Thoracic aorta (tissue), 2 donors: ENCODE measurements at regions not wholly inside any gene's neighbourhood (a gene's known extent, or its start where the extent isn't known, plus 50 kb on each side); places are given as distances from the start of the nearest gene placed in this dataset.

Source experiments
- ATAC-seq: fragments of 150-250 bp; one replicate; pipeline ENCODE4 v1.8.0; 2017; ENCODE audit warnings: low read depth; ENCODE audit not compliant: insufficient number of reproducible peaks, low FRiP score
- DNase-seq: peaks from one replicate; pipeline ENCODE4 v3.0.0-alpha.2; 2020; ENCODE audit warnings: low spot score
- H3K27ac ChIP-seq, 2 donors: fragments of 200-600 bp; sonication (generic); 1 replicate in 1 of 2; 2 replicates in 1 of 2; pipeline ENCODE4 v1.5.1; 2016; ENCODE audit warnings: mild to moderate bottlenecking in 2 of 2, moderate library complexity in 2 of 2
- H3K27me3 ChIP-seq: fragments of 200-600 bp; sonication (generic); replicated peaks from 2 replicates; pipeline ENCODE4 v1.6.0; 2016; ENCODE audit warnings: mild to moderate bottlenecking; ENCODE audit not compliant: insufficient read depth
- H3K36me3 ChIP-seq: fragments of 200-600 bp; sonication (generic); one replicate; pipeline ENCODE4 v1.5.1; 2016
- H3K4me1 ChIP-seq, 2 donors: fragments of 200-600 bp; sonication (generic); 1 replicate in 1 of 2; 2 replicates in 1 of 2; pipeline versions ENCODE4 v1.5.1 to v1.6.0; 2016; ENCODE audit warnings: low read depth in 2 of 2, mild to moderate bottlenecking in 1 of 2; ENCODE audit not compliant: control insufficient read depth in 1 of 2
- H3K4me3 ChIP-seq: fragments of 200-600 bp; sonication (generic); 2 replicates; pipeline ENCODE4 v1.5.1; 2016; ENCODE audit warnings: mild to moderate bottlenecking
- H3K9me3 ChIP-seq: fragments of 200-600 bp; sonication (generic); 2 replicates; pipeline ENCODE4 v1.5.1; 2016
- CTCF ChIP-seq: fragments of 200-600 bp; sonication (generic); IDR thresholded peaks from one replicate; pipeline ENCODE4 v1.5.1; 2019; ENCODE audit warnings: antibody characterized with exemption

GRCh38 chr18:28459587-28459986 lies 282.7 kb upstream of the CDH2 start:
- no peak for DNase-seq
- Histone ChIP-seq H3K4me1 (no peaks in the 10 kb centered on the region), H3K36me3 (no peaks in the 10 kb centered on the region), H3K4me3 (no peak overlapping the region), H3K9me3 (no peaks in the 10 kb centered on the region), H3K27me3 (no peaks in the 10 kb centered on the region), H3K27ac (no peak overlapping the region)
- TF ChIP-seq CTCF = no peak
- no peak for ATAC-seq

DNA sequence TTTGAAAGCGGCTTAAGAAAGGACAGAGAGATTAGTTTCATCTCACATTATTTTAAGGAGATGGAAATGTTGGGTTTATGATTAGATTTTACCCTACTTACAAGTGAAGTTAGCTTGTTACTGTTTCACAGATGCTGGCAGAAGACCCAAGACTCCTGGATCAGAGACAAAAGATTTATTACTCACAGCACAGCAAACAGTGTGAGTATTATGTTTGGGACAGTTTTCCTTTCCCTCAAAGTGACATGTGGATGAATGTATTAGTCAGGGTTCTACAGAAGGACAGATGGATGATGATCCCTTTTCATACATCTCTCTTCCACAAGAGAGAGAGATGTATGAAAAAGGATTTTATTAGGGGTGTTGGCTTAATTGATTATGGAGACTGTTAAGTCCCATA lies 281.8 kb upstream of the CDH2 start:
- Histone ChIP-seq H3K27me3 (no peaks in the 10 kb centered on the region), H3K4me3 (no peak overlapping the region), H3K9me3 (no peaks in the 10 kb centered on the region), H3K36me3 (no peaks in the 10 kb centered on the region), H3K4me1 (no peaks in the 10 kb centered on the region), H3K27ac (no peak overlapping the region)
- TF ChIP-seq CTCF = no peak
- no peak for ATAC-seq
- no peak for DNase-seq

DNA sequence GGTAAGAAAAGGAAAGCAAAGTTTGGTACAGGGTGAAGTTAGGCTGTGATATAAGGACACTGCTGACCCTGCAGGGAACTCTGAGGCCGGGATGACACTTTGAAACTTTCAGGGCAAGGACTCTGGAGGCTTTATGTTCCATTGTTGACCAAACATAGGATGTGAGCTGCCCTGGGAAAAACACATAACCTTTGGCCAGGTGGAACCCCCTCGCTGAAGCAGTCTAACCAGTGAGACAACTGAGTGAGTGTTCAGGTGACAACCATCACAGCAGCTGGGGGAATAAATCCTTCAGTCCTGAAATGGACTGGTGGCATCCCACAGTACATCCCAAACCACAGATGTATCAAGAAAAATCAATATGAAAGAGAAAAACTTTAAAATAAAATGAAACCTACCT lies 280.9 kb upstream of the CDH2 start:
- ATAC-seq (no peak), DNase-seq (no peak)
- H3K36me3 ChIP-seq = no peaks in the 10 kb centered on the region
- H3K4me1 ChIP-seq = no peaks in the 10 kb centered on the region
- no peak overlapping the region for H3K27ac ChIP-seq
- H3K9me3 ChIP-seq = no peaks in the 10 kb centered on the region
- H3K4me3 ChIP-seq = no peak overlapping the region
- TF ChIP-seq CTCF = no peak
- H3K27me3 ChIP-seq = no peaks in the 10 kb centered on the region

- no peak for ATAC-seq
- no peak for DNase-seq
- Histone ChIP-seq H3K4me3 (no peak overlapping the region), H3K27me3 (no peaks in the 10 kb centered on the region), H3K27ac (no peak overlapping the region), H3K4me1 (no peaks in the 10 kb centered on the region), H3K36me3 (no peaks in the 10 kb centered on the region), H3K9me3 (no peaks in the 10 kb centered on the region)
- no peak for TF ChIP-seq CTCF
Observed at GRCh38 chr18:28455971-28456370, 279.0 kb upstream of the CDH2 start.

GRCh38 chr18:28439870-28440269 lies 262.9 kb upstream of the CDH2 start:
- Histone ChIP-seq H3K27me3 (no peaks in the 10 kb centered on the region), H3K27ac (no peak overlapping the region), H3K4me1 (no peaks in the 10 kb centered on the region), H3K9me3 (peaks cover 3% of the 10 kb centered on the region), H3K36me3 (no peaks in the 10 kb centered on the region), H3K4me3 (no peak overlapping the region)
- ATAC-seq = no peak
- no peak for TF ChIP-seq CTCF
- no peak for DNase-seq
